ENCODE measurements at regions not wholly inside any gene's neighbourhood (a gene's known extent, or its start where the extent isn't known, plus 50 kb on each side); places are given as distances from the start of the nearest gene placed in this dataset.

DNA sequence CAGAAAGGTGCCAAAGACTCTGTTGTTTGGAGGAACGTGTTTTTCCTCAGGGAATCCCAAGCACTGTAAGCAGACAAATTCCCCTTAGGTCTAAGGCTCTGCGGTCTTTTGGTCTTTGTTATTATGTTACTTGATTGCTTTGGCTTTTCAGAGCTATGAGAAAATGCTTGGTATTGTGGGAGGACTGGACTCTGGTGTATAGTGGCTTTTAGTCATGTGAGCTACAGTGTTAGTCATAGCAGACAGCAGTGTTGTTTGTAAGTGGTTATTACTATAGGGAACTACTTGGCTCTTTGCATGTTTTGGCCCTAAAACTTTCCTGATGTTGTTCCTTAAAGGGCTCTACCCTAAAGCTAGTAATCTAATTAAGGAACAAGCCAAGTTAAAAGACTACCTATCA, 956.2 kb upstream of the LRATD1 start (continued):
- TF ChIP-seq, protein P1, sequence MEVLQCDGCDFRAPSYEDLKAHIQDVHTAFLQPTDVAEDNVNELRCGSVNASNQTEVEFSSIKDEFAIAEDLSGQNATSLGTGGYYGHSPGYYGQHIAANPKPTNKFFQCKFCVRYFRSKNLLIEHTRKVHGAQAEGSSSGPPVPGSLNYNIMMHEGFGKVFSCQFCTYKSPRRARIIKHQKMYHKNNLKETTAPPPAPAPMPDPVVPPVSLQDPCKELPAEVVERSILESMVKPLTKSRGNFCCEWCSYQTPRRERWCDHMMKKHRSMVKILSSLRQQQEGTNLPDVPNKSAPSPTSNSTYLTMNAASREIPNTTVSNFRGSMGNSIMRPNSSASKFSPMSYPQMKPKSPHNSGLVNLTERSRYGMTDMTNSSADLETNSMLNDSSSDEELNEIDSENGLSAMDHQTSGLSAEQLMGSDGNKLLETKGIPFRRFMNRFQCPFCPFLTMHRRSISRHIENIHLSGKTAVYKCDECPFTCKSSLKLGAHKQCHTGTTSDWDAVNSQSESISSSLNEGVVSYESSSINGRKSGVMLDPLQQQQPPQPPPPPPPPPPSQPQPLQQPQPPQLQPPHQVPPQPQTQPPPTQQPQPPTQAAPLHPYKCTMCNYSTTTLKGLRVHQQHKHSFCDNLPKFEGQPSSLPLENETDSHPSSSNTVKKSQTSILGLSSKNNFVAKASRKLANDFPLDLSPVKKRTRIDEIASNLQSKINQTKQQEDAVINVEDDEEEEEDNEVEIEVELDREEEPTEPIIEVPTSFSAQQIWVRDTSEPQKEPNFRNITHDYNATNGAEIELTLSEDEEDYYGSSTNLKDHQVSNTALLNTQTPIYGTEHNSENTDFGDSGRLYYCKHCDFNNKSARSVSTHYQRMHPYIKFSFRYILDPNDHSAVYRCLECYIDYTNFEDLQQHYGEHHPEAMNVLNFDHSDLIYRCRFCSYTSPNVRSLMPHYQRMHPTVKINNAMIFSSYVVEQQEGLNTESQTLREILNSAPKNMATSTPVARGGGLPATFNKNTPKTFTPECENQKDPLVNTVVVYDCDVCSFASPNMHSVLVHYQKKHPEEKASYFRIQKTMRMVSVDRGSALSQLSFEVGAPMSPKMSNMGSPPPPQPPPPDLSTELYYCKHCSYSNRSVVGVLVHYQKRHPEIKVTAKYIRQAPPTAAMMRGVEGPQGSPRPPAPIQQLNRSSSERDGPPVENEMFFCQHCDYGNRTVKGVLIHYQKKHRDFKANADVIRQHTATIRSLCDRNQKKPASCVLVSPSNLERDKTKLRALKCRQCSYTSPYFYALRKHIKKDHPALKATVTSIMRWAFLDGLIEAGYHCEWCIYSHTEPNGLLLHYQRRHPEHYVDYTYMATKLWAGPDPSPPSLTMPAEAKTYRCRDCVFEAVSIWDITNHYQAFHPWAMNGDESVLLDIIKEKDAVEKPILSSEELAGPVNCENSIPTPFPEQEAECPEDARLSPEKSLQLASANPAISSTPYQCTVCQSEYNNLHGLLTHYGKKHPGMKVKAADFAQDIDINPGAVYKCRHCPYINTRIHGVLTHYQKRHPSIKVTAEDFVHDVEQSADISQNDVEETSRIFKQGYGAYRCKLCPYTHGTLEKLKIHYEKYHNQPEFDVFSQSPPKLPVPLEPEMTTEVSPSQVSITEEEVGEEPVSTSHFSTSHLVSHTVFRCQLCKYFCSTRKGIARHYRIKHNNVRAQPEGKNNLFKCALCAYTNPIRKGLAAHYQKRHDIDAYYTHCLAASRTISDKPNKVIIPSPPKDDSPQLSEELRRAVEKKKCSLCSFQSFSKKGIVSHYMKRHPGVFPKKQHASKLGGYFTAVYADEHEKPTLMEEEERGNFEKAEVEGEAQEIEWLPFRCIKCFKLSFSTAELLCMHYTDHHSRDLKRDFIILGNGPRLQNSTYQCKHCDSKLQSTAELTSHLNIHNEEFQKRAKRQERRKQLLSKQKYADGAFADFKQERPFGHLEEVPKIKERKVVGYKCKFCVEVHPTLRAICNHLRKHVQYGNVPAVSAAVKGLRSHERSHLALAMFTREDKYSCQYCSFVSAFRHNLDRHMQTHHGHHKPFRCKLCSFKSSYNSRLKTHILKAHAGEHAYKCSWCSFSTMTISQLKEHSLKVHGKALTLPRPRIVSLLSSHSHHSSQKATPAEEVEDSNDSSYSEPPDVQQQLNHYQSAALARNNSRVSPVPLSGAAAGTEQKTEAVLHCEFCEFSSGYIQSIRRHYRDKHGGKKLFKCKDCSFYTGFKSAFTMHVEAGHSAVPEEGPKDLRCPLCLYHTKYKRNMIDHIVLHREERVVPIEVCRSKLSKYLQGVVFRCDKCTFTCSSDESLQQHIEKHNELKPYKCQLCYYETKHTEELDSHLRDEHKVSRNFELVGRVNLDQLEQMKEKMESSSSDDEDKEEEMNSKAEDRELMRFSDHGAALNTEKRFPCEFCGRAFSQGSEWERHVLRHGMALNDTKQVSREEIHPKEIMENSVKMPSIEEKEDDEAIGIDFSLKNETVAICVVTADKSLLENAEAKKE (CRISPR knock-in tag; IDR thresholded peaks at IDR 0.05) = no peak
- TF ChIP-seq, protein P2, sequence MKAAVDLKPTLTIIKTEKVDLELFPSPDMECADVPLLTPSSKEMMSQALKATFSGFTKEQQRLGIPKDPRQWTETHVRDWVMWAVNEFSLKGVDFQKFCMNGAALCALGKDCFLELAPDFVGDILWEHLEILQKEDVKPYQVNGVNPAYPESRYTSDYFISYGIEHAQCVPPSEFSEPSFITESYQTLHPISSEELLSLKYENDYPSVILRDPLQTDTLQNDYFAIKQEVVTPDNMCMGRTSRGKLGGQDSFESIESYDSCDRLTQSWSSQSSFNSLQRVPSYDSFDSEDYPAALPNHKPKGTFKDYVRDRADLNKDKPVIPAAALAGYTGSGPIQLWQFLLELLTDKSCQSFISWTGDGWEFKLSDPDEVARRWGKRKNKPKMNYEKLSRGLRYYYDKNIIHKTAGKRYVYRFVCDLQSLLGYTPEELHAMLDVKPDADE (IDR thresholded peaks at IDR 0.05) = no peak
- TF ChIP-seq ZNF114 (CRISPR knock-in tag; IDR thresholded peaks at IDR 0.05) = no peak
- TF ChIP-seq, protein P3, sequence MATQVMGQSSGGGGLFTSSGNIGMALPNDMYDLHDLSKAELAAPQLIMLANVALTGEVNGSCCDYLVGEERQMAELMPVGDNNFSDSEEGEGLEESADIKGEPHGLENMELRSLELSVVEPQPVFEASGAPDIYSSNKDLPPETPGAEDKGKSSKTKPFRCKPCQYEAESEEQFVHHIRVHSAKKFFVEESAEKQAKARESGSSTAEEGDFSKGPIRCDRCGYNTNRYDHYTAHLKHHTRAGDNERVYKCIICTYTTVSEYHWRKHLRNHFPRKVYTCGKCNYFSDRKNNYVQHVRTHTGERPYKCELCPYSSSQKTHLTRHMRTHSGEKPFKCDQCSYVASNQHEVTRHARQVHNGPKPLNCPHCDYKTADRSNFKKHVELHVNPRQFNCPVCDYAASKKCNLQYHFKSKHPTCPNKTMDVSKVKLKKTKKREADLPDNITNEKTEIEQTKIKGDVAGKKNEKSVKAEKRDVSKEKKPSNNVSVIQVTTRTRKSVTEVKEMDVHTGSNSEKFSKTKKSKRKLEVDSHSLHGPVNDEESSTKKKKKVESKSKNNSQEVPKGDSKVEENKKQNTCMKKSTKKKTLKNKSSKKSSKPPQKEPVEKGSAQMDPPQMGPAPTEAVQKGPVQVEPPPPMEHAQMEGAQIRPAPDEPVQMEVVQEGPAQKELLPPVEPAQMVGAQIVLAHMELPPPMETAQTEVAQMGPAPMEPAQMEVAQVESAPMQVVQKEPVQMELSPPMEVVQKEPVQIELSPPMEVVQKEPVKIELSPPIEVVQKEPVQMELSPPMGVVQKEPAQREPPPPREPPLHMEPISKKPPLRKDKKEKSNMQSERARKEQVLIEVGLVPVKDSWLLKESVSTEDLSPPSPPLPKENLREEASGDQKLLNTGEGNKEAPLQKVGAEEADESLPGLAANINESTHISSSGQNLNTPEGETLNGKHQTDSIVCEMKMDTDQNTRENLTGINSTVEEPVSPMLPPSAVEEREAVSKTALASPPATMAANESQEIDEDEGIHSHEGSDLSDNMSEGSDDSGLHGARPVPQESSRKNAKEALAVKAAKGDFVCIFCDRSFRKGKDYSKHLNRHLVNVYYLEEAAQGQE (IDR thresholded peaks at IDR 0.05; ENCODE audit: unreplicated experiment) = no peak
- no peak for TF ChIP-seq NANOG (IDR thresholded peaks at IDR 0.05; ENCODE audit: borderline replicate concordance)
- no peak for TF ChIP-seq EZH2phosphoT487 (IDR thresholded peaks at IDR 0.05; ENCODE audit: unreplicated experiment)
- TF ChIP-seq ZNF331 (CRISPR knock-in tag; IDR thresholded peaks at IDR 0.05; ENCODE audit: low read depth) = no peak
- no peak for TF ChIP-seq STAT1 (IDR thresholded peaks at IDR 0.05; ENCODE audit: unreplicated experiment)
- no peak for TF ChIP-seq CREB1 (CRISPR knock-in tag; IDR thresholded peaks at IDR 0.05; ENCODE audit: low read depth)
